Gastrocnemius medialis (tissue), 4 donors: ENCODE measurements at regions not wholly inside any gene's neighbourhood (a gene's known extent, or its start where the extent isn't known, plus 50 kb on each side); places are given as distances from the start of the nearest gene placed in this dataset.

ENCODE experiments used
- POLR2A ChIP-seq, 2 donors: fragments of 450-650 bp; IDR thresholded peaks; one replicate each; pipeline ENCODE4 v1.6.1; 2017; ENCODE audit warnings: antibody characterized with exemption in 2 of 2, mild to moderate bottlenecking in 2 of 2, moderate library complexity in 2 of 2
- TF ChIP-seq, protein P1 (sequence below), 5 experiments: fragments of 450-650 bp in 3 of 5; fragments of 200-600 bp in 2 of 5; sonication (generic) in 2 of 5; IDR thresholded peaks in 4 of 5; conservative IDR thresholded peaks in 1 of 5; 1 replicate in 4 of 5; 2 replicates in 1 of 5; pipeline ENCODE4 v1.5.1; 2016 to 2019; ENCODE audit warnings: antibody characterized with exemption in 5 of 5, mild to moderate bottlenecking in 3 of 5, moderate library complexity in 3 of 5

DNA sequence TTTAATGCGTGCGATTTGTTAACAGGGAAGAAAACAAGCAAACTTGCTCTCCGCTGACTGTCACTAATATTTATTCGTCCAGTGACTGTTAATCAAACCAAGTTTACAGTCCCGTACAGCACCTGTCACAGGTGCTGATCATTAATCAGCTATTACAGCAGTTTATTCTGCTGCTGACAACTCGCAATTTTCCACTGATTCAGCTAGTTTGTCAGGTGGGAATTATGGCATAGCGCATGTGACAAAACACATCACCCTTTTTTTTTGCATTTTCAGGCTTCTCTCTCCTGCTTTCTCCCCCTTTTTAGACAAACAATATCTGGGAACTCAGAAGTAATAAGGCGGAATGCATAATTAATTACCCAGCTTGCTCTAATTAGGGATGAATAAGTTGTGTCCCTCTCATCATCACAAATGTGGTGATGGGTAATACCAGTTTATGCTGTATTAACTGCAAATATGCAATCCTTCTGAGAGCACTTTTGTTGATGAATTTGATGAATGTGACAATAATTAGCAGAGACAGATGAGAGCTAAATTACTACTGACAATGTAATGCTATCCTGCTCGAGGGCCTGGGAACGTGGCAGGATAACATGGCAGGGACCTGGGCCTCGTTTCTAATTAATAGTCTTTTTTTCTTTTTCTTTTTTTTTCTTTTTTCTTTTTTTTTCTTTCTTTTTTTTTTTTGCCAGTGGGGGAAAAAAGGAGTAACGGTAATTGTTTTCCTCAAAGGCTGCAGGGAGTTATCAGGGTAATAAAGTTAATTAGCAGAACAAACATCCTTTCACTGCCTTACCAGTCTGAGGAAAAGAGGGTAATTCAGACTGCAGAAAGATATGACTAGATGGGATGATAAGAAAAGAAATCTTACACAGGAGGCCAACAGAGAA, 150.3 kb upstream of the SOX2 start:
- TF ChIP-seq, protein P1, sequence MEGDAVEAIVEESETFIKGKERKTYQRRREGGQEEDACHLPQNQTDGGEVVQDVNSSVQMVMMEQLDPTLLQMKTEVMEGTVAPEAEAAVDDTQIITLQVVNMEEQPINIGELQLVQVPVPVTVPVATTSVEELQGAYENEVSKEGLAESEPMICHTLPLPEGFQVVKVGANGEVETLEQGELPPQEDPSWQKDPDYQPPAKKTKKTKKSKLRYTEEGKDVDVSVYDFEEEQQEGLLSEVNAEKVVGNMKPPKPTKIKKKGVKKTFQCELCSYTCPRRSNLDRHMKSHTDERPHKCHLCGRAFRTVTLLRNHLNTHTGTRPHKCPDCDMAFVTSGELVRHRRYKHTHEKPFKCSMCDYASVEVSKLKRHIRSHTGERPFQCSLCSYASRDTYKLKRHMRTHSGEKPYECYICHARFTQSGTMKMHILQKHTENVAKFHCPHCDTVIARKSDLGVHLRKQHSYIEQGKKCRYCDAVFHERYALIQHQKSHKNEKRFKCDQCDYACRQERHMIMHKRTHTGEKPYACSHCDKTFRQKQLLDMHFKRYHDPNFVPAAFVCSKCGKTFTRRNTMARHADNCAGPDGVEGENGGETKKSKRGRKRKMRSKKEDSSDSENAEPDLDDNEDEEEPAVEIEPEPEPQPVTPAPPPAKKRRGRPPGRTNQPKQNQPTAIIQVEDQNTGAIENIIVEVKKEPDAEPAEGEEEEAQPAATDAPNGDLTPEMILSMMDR (IDR thresholded peaks at IDR 0.05 in 4 of 5, conservative IDR thresholded peaks at IDR 0.05 in 1 of 5) = no peak
- no peak for TF ChIP-seq POLR2A (IDR thresholded peaks at IDR 0.05)
